A172 (cell line): ENCODE measurements at regions not wholly inside any gene's neighbourhood (a gene's known extent, or its start where the extent isn't known, plus 50 kb on each side); places are given as distances from the start of the nearest gene placed in this dataset.

Experiments
- DNase-seq: peaks from one replicate; pipeline ENCODE4 v3.0.0-alpha.2; 2015; ENCODE audit warnings: low spot score

GRCh38 chr2:100627330-100628300 lies 64.8 kb downstream of the PDCL3 start:
- no peak for DNase-seq

DNA sequence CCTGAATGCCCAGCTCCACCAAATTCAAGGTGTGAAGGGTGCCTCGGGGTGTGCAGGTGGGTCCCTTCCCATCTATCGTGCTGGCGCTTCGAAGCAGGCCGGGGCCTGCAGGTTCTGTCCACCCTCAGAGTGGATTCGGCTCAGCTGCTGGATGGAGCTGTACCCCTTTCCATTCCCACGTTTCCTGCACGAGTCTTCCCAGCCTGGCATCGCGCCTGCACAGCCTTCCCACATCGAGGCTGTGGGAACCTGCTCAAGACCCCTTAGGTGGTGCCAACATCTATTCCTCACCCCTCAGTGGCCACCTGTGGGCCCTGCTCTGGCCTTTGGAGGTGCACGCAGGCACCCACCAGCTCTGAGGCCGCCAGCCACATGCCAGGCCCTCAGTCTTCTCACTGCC lies 65.7 kb downstream of the PDCL3 start:
- DNase-seq = no peak

GRCh38 chr2:100629309-100629708 lies 66.5 kb downstream of the PDCL3 start:
- no peak for DNase-seq

- no peak for DNase-seq
Observed at GRCh38 chr2:100630473-100630977, 67.7 kb downstream of the PDCL3 start.

GRCh38 chr2:100632037-100632436 lies 69.2 kb downstream of the PDCL3 start:
- no peak for DNase-seq

GRCh38 chr2:100632759-100633158 lies 70.0 kb downstream of the PDCL3 start:
- no peak for DNase-seq

- DNase-seq = no peak
Observed at GRCh38 chr2:100639588-100640390, 77.0 kb downstream of the PDCL3 start.

- no peak for DNase-seq
Observed at GRCh38 chr2:100640431-100641124, 77.8 kb downstream of the PDCL3 start.

GRCh38 chr2:100641125-100641435 lies 78.3 kb downstream of the PDCL3 start:
- DNase-seq = no peak

GRCh38 chr2:100642425-100642824 lies 79.6 kb downstream of the PDCL3 start:
- no peak for DNase-seq

- DNase-seq = no peak
Observed at GRCh38 chr2:100643467-100643866, 80.7 kb downstream of the PDCL3 start.

- DNase-seq = no peak
Observed at GRCh38 chr2:100643906-100644501, 81.2 kb downstream of the PDCL3 start.

GRCh38 chr2:100645695-100646429 lies 83.1 kb downstream of the PDCL3 start:
- no peak for DNase-seq

DNA sequence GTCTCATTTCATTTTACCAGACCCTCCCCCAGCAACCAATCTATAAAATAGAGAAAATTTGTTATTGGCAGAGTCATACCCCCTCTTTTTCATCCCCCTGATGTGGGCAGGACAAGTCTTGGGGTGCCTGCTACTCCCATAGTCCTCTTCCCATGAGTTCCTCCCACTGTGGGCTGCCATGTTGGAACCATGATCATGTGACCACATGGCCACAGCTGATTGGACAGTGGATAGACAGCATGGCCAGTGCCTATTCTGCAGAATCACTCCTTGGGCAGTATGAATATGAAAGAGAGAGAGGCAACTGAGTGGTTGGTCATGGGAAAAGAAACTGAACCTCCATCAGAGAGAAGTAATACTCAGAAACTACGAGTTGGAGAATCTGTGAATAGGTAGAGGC lies 84.9 kb downstream of the PDCL3 start:
- no peak for DNase-seq

GRCh38 chr2:100650151-100650550 lies 87.4 kb downstream of the PDCL3 start:
- DNase-seq = no peak

- DNase-seq = no peak
Observed at GRCh38 chr2:100653449-100654035, 90.7 kb downstream of the PDCL3 start.

GRCh38 chr2:100654611-100655010 lies 91.8 kb downstream of the PDCL3 start:
- no peak for DNase-seq

DNA sequence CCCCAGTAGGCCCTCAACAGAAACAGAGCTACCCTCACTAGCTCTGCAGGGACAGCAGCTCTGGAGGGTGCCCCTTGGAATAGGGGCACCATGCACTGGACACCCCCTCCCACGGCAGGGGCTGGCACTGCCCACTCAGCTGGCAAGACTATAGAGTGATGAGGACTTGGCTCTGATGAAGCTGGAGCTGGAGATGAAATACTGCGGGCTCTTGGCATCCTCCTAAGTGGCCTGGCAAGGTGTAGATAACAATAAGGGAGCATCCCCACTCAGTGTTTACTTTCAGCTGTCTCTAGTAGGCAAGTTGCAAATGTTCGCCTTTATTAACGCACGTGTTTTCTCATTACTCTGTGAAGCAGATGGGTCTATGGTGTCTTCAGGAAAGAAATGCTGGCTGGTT lies 92.7 kb downstream of the PDCL3 start:
- DNase-seq = no peak

- no peak for DNase-seq
Observed at GRCh38 chr2:100655936-100656534, 93.2 kb downstream of the PDCL3 start.

GRCh38 chr2:100658017-100658416 lies 95.2 kb downstream of the PDCL3 start:
- DNase-seq = no peak
